HEK293 (cell line): ENCODE measurements at regions not wholly inside any gene's neighbourhood (a gene's known extent, or its start where the extent isn't known, plus 50 kb on each side); places are given as distances from the start of the nearest gene placed in this dataset.
A peak's percentile ranks its signal among the peaks of the same experiment; 100 is the strongest.

Source experiments
- CTCF ChIA-PET: fragments of 350-600 bp; formaldehyde crosslinking; extraction: SDS; loops from one replicate; lab custom pipeline; 2021; ENCODE audit warnings: antibody characterized with exemption; lab: Yijun Ruan, JAX
- POLR2A ChIA-PET: fragments of 300-600 bp; formaldehyde crosslinking; extraction: SDS; loops from one replicate; lab custom pipeline; 2020; ENCODE audit warnings: antibody characterized with exemption, inconsistent platforms; lab: Yijun Ruan, JAX
- H3K27ac ChIP-seq: fragments of 200-500 bp; sonication (Bioruptor generic); 2 replicates; pipeline ENCODE4 v1.5.1; 2014; ENCODE audit warnings: low read depth, low read length, control low read depth, inconsistent platforms; ENCODE audit errors: extremely low read depth
- H3K36me3 ChIP-seq, 2 experiments: fragments of 200-500 bp in 1 of 2; sonication (Bioruptor generic) in 1 of 2; 1 replicate in 1 of 2; 2 replicates in 1 of 2; pipeline ENCODE4 v1.5.1; 2014 to 2017; ENCODE audit warnings: inconsistent platforms in 2 of 2, low read length in 2 of 2; ENCODE audit not compliant: control insufficient read depth in 2 of 2, insufficient read depth in 1 of 2
- H3K4me1 ChIP-seq: fragments of 200-500 bp; sonication (Bioruptor generic); 2 replicates; pipeline ENCODE4 v1.5.1; 2014; ENCODE audit warnings: mild to moderate bottlenecking, low read length, inconsistent platforms; ENCODE audit not compliant: control insufficient read depth, insufficient read depth
- H3K4me3 ChIP-seq: 2 replicates; pipeline ENCODE4 v1.5.1; 2011; ENCODE audit warnings: low read depth, mild to moderate bottlenecking, control low read depth, low read length, moderate library complexity
- H3K9me3 ChIP-seq: fragments of 200-500 bp; sonication (Bioruptor generic); 2 replicates; pipeline ENCODE4 v1.5.1; 2014; ENCODE audit warnings: low read depth, low read length, inconsistent platforms; ENCODE audit not compliant: control insufficient read depth, insufficient read depth
- EGR2 ChIP-seq: fragments of 450-650 bp; formaldehyde crosslinking; IDR thresholded peaks from 2 replicates; pipeline ENCODE4 v1.5.1; 2016; ENCODE audit warnings: low read depth, missing biosample characterization, missing genetic modification characterization
- INSM2 ChIP-seq: fragments of 450-650 bp; formaldehyde crosslinking; IDR thresholded peaks from 2 replicates; pipeline ENCODE4 v1.5.1; 2016; ENCODE audit warnings: missing biosample characterization, missing genetic modification characterization
- KLF7 ChIP-seq: fragments of 450-650 bp; formaldehyde crosslinking; IDR thresholded peaks from 2 replicates; pipeline ENCODE4 v1.5.1; 2016; ENCODE audit warnings: missing biosample characterization, missing genetic modification characterization, borderline replicate concordance
- KLF9 ChIP-seq: fragments of 450-650 bp; formaldehyde crosslinking; IDR thresholded peaks from 2 replicates; pipeline ENCODE4 v1.5.1; 2016; ENCODE audit warnings: missing biosample characterization, missing genetic modification characterization, low read depth
- OSR2 ChIP-seq: fragments of 450-650 bp; formaldehyde crosslinking; IDR thresholded peaks from 2 replicates; pipeline ENCODE4 v1.5.1; 2016; ENCODE audit warnings: missing biosample characterization, missing genetic modification characterization
- PRDM2 ChIP-seq: fragments of 450-650 bp; formaldehyde crosslinking; IDR thresholded peaks from 2 replicates; pipeline ENCODE4 v1.5.1; 2016; ENCODE audit warnings: missing biosample characterization, missing genetic modification characterization, borderline replicate concordance
- YY2 ChIP-seq: fragments of 450-650 bp; formaldehyde crosslinking; IDR thresholded peaks from 2 replicates; pipeline ENCODE4 v1.5.1; 2016; ENCODE audit warnings: missing biosample characterization, missing genetic modification characterization
- ZBTB44 ChIP-seq: fragments of 450-650 bp; IDR thresholded peaks from 2 replicates; pipeline ENCODE4 v1.5.1; 2018; ENCODE audit warnings: missing biosample characterization, mild to moderate bottlenecking, missing genetic modification characterization
- ZFHX2 ChIP-seq: fragments of 450-650 bp; formaldehyde crosslinking; conservative IDR thresholded peaks from 2 replicates; pipeline ENCODE4 v1.5.1; 2016; ENCODE audit warnings: missing biosample characterization, missing genetic modification characterization
- ZNF24 ChIP-seq: fragments of 450-650 bp; formaldehyde crosslinking; IDR thresholded peaks from 2 replicates; pipeline ENCODE4 v1.5.1; 2016; ENCODE audit warnings: missing biosample characterization, missing genetic modification characterization
- ZNF341 ChIP-seq: fragments of 450-650 bp; formaldehyde crosslinking; IDR thresholded peaks from 2 replicates; pipeline ENCODE4; 2016; ENCODE audit warnings: low read depth, missing biosample characterization, missing genetic modification characterization
- ZNF398 ChIP-seq: fragments of 450-650 bp; formaldehyde crosslinking; IDR thresholded peaks from 2 replicates; pipeline ENCODE4 v1.5.1; 2017; ENCODE audit warnings: missing biosample characterization, missing genetic modification characterization
- ZNF426 ChIP-seq: fragments of 450-650 bp; formaldehyde crosslinking; IDR thresholded peaks from 2 replicates; pipeline ENCODE4 v1.5.1; 2017; ENCODE audit warnings: missing biosample characterization, missing genetic modification characterization, mild to moderate bottlenecking, inconsistent platforms, moderate library complexity
- ZNF664 ChIP-seq: fragments of 450-650 bp; formaldehyde crosslinking; IDR thresholded peaks from 2 replicates; pipeline ENCODE4 v1.5.1; 2016; ENCODE audit warnings: missing biosample characterization, missing genetic modification characterization
- ZNF776 ChIP-seq: fragments of 450-650 bp; formaldehyde crosslinking; IDR thresholded peaks from 2 replicates; pipeline ENCODE4 v1.5.0; 2017; ENCODE audit warnings: missing biosample characterization, missing genetic modification characterization, borderline replicate concordance
- ZNF837 ChIP-seq: fragments of 450-650 bp; formaldehyde crosslinking; IDR thresholded peaks from 2 replicates; pipeline ENCODE4 v1.5.1; 2016; ENCODE audit warnings: missing biosample characterization, missing genetic modification characterization
- ZNF843 ChIP-seq: fragments of 450-650 bp; formaldehyde crosslinking; IDR thresholded peaks from 2 replicates; pipeline ENCODE4 v1.5.1; 2016; ENCODE audit warnings: missing biosample characterization, missing genetic modification characterization
- ZSCAN4 ChIP-seq: fragments of 450-650 bp; formaldehyde crosslinking; IDR thresholded peaks from 2 replicates; pipeline ENCODE4 v1.5.1; 2017; ENCODE audit warnings: missing biosample characterization, missing genetic modification characterization

GRCh38 chr1:229203991-229204632 lies 66.8 kb upstream of the RAB4A start:
- peaks cover 5% of the 10 kb centered on the region for H3K4me1 ChIP-seq
- no peaks in the 10 kb centered on the region for H3K36me3 ChIP-seq
- POLR2A ChIA-PET = no interaction called here
- H3K27ac ChIP-seq = no peak overlapping the region
- TF ChIP-seq ZNF664 = peak; percentile 80
- TF ChIP-seq PRDM2 (tag by site-specific recombination) = no peak
- TF ChIP-seq ZNF341 (tag by site-specific recombination) = peak; percentile 39; the same call in 1 of the 2 replicates
- TF ChIP-seq, all 188 proteins: peak for 2
- Histone ChIP-seq H3K9me3 (no peaks in the 10 kb centered on the region), H3K4me3 (no peak overlapping the region)
- CTCF ChIA-PET = interaction anchor here (0.6 kb wide), 1 partner anchor 490 kb away, joined by 8 read pairs; no protein-coding TSS in a partner anchor

GRCh38 chr1:229204921-229205777 lies 65.8 kb upstream of the RAB4A start:
- TF ChIP-seq OSR2 (tag by site-specific recombination) (0 out of 2 replicates have a peak, but pooled peaks have one; percentile 8), KLF7 (tag by site-specific recombination) (no peak), ZNF398 (tag by site-specific recombination) (peak; percentile 23; the same call in 1 of the 2 replicates), ZNF837 (tag by site-specific recombination) (no peak), ZNF664 (no peak), ZNF426 (tag by site-specific recombination) (no peak), ZBTB44 (tag by site-specific recombination) (0 out of 2 replicates have a peak, but pooled peaks have one; percentile 18), KLF9 (no peak), ZNF776 (tag by site-specific recombination) (no peak), ZSCAN4 (tag by site-specific recombination) (no peak), YY2 (tag by site-specific recombination) (no peak), ZFHX2 (tag by site-specific recombination) (peak; percentile 90), EGR2 (tag by site-specific recombination) (peak; percentile 59; the same call in 1 of the 2 replicates), ZNF24 (no peak), INSM2 (tag by site-specific recombination) (no peak), ZNF843 (tag by site-specific recombination) (no peak)
- H3K27ac ChIP-seq = no peak overlapping the region
- H3K9me3 ChIP-seq = no peaks in the 10 kb centered on the region
- ChIA-PET POLR2A (no interaction called here), CTCF (interaction anchor here (1.9 kb wide), 1 partner anchor 22 kb away, joined by 7 read pairs; no protein-coding TSS in a partner anchor)
- H3K36me3 ChIP-seq = no peaks in the 10 kb centered on the region
- H3K4me3 ChIP-seq = no peak overlapping the region
- H3K4me1 ChIP-seq = no peaks in the 10 kb centered on the region; the same call in 1 of the 2 replicates
